ENCODE measurements at regions not wholly inside any gene's neighbourhood (a gene's known extent, or its start where the extent isn't known, plus 50 kb on each side); places are given as distances from the start of the nearest gene placed in this dataset.

GRCh38 chr4:120304801-120305200 is 238.2 kb upstream of the MAD2L1 start:
- CTCF ChIA-PET, result no interaction called here
- no peaks in the 10 kb centered on the region for H3K36me3 ChIP-seq (replicated peaks in 1 of 2; ENCODE audit: control insufficient read depth in 1 of 2, insufficient read depth in 2 of 2, low read length in 1 of 2)
- H3K4me3 ChIP-seq (ENCODE audit: low read depth in 2 of 2, low read length in 1 of 2), result no peak overlapping the region
- POLR2A ChIA-PET, result no interaction called here
- H4K20me1 ChIP-seq (ENCODE audit: insufficient read depth), result no peaks in the 10 kb centered on the region
- H3K9ac ChIP-seq, result no peak overlapping the region
- no peak for TF ChIP-seq RCOR1 (IDR thresholded peaks at IDR 0.05; ENCODE audit: low read length)
- TF ChIP-seq USF1 (IDR thresholded peaks at IDR 0.05; ENCODE audit: borderline replicate concordance, low read depth), result no peak
- TF ChIP-seq TEAD4 (IDR thresholded peaks at IDR 0.05; ENCODE audit: borderline replicate concordance, insufficient read depth), result no peak
- no peak for TF ChIP-seq RFX5 (IDR thresholded peaks at IDR 0.05; ENCODE audit: low read length)
- no peak for TF ChIP-seq RXRA (IDR thresholded peaks at IDR 0.05; ENCODE audit: borderline replicate concordance, low read depth)
- TF ChIP-seq IRF3 (IDR thresholded peaks at IDR 0.05; ENCODE audit: low read depth, low read length), result no peak
- TF ChIP-seq NRF1 (IDR thresholded peaks at IDR 0.05; ENCODE audit: low read depth, low read length), result no peak
- no peak for TF ChIP-seq FOSL2 (IDR thresholded peaks at IDR 0.05; ENCODE audit: borderline replicate concordance, low read depth)
- no peak for TF ChIP-seq SIN3A (IDR thresholded peaks at IDR 0.05; ENCODE audit: borderline replicate concordance, low read depth, low read length)
- no peak for TF ChIP-seq MAX (IDR thresholded peaks at IDR 0.05; ENCODE audit: low read depth)
- no peak for TF ChIP-seq REST (IDR thresholded peaks at IDR 0.05; ENCODE audit: low read depth, low read length)
- TF ChIP-seq GATA2 (CRISPR knock-in tag; IDR thresholded peaks at IDR 0.05), result no peak
- no peak for TF ChIP-seq MXI1 (IDR thresholded peaks at IDR 0.05; ENCODE audit: low read depth, low read length)
- no peak for DNase-seq
- no peaks in the 10 kb centered on the region for H3K9me2 ChIP-seq
- no peaks in the 10 kb centered on the region for H3K27me3 ChIP-seq (ENCODE audit: insufficient read depth)
- no peak overlapping the region for H3K27ac ChIP-seq (ENCODE audit: low read depth in 2 of 2, low read length in 1 of 2)
- no peaks in the 10 kb centered on the region for H3K9me3 ChIP-seq
- H3K79me2 ChIP-seq (ENCODE audit: insufficient read depth), result no peaks in the 10 kb centered on the region
- H3K4me1 ChIP-seq (ENCODE audit: control insufficient read depth in 1 of 2, insufficient read depth in 2 of 2, low read depth in 1 of 2, low read length in 1 of 2), result no peaks in the 10 kb centered on the region
- WGBS (ENCODE audit: low lambda C conversion rate), result 54% methylated on average over 2 of the region's 2 CpGs
- H3K4me2 ChIP-seq, result no peak overlapping the region
- no peaks in the 10 kb centered on the region for H3F3A ChIP-seq (replicated peaks; ENCODE audit: insufficient read depth)
- H2AFZ ChIP-seq (ENCODE audit: low read depth), result no peak overlapping the region
